K562 (cell line): ENCODE measurements at regions not wholly inside any gene's neighbourhood (a gene's known extent, or its start where the extent isn't known, plus 50 kb on each side); places are given as distances from the start of the nearest gene placed in this dataset.
A peak's percentile ranks its signal among the peaks of the same experiment; 100 is the strongest.

Experiments
- ATAC-seq: fragments of 200-7000 bp; cut with Tn5 transposase; 3 replicates; pipeline ENCODE4 v1.9.1; 2020; ENCODE audit warnings: moderate library complexity
- BruUV-seq: library from RNA; stranded (reverse); fragments of 400-500 nt; replicated peaks from 2 replicates; lab custom pipeline; 2021; lab: Mats Ljungman, UMichigan
- CTCF ChIA-PET: fragments of 300-600 bp; formaldehyde crosslinking; extraction: SDS; loops from one replicate; lab custom pipeline; 2021; ENCODE audit warnings: low intra/inter-chr PET ratio; lab: Yijun Ruan, JAX
- POLR2A ChIA-PET: fragments of 300-600, 350-650 bp; sonication (Branson Sonifier 250); formaldehyde crosslinking; extraction: SDS; loops from one replicate; lab custom pipeline; 2021; ENCODE audit warnings: antibody characterized with exemption, inconsistent platforms; lab: Yijun Ruan, JAX
- DNase-seq, 4 experiments: peaks; one replicate each; pipeline versions ENCODE4 v3.0.0 to v3.0.0-alpha.2; 2011 to 2018; ENCODE audit warnings: low spot score in 3 of 4, mixed read lengths in 3 of 4; ENCODE audit errors: extremely low read depth in 1 of 4
- FAIRE-seq: peaks from 2 replicates; lab custom pipeline; 2011; peaks lifted over from hg19 to GRCh38; lab: Jason Lieb, UNC
- H2AFZ ChIP-seq: 2 replicates; pipeline ENCODE4 v1.6.0; 2011; ENCODE audit warnings: low read depth, low read length, control low read depth, inconsistent platforms
- H3K27ac ChIP-seq: fragments of 200-600 bp; 3 replicates; pipeline ENCODE4 v1.8.0; 2011; ENCODE audit warnings: low read depth, mild to moderate bottlenecking, control low read depth, inconsistent platforms, low read length, moderate library complexity, mixed read lengths; ENCODE audit errors: extremely low read depth
- H3K27me3 ChIP-seq, 2 experiments: fragments of 300-600 bp in 1 of 2; 2 replicates in 1 of 2; 3 replicates in 1 of 2; pipeline versions ENCODE4 v1.6.0 to v1.8.0; 2011; ENCODE audit warnings: inconsistent platforms in 2 of 2, low read length in 2 of 2, mild to moderate bottlenecking in 1 of 2, mixed read lengths in 1 of 2, moderate library complexity in 1 of 2; ENCODE audit not compliant: control insufficient read depth in 2 of 2, insufficient read depth in 2 of 2
- H3K36me3 ChIP-seq: fragments of 300-600 bp; 3 replicates; pipeline ENCODE4 v1.8.0; 2011; ENCODE audit warnings: mild to moderate bottlenecking, low read length, inconsistent platforms; ENCODE audit not compliant: control insufficient read depth, insufficient read depth
- H3K4me1 ChIP-seq, 2 experiments: fragments of 200-600 bp in 1 of 2; replicated peaks in 1 of 2; 2 replicates in 1 of 2; 3 replicates in 1 of 2; pipeline versions ENCODE4 v1.5.1 to v1.8.0; 2011; ENCODE audit warnings: inconsistent platforms in 2 of 2, low read length in 2 of 2, mild to moderate bottlenecking in 1 of 2, mixed read lengths in 1 of 2, moderate library complexity in 1 of 2; ENCODE audit not compliant: control insufficient read depth in 2 of 2, insufficient read depth in 2 of 2
- H3K4me2 ChIP-seq: 2 replicates; pipeline ENCODE4 v1.6.1; 2011; ENCODE audit warnings: low read length, control low read depth, inconsistent platforms, mixed read lengths; ENCODE audit not compliant: insufficient read depth
- H3K4me3 ChIP-seq: fragments of 200-600 bp; sonication (generic), shearing (Covaris generic); 2 replicates; pipeline ENCODE4 v1.5.1; 2016; ENCODE audit warnings: control low read depth, inconsistent platforms
- H3K79me2 ChIP-seq: fragments of 200-600 bp; 3 replicates; pipeline ENCODE4 v1.8.0; 2011; ENCODE audit warnings: low read length, inconsistent platforms; ENCODE audit not compliant: control insufficient read depth, insufficient read depth
- H3K9ac ChIP-seq, 2 experiments: 2 replicates each; pipeline versions ENCODE4 v1.6.0 to v1.6.1; 2011; ENCODE audit warnings: low read depth in 2 of 2, low read length in 2 of 2, control low read depth in 1 of 2, inconsistent platforms in 1 of 2, mild to moderate bottlenecking in 1 of 2, mixed read lengths in 1 of 2; ENCODE audit not compliant: insufficient read depth in 1 of 2
- H3K9me1 ChIP-seq: one replicate; pipeline ENCODE4 v1.6.0; 2011; ENCODE audit warnings: inconsistent platforms, mild to moderate bottlenecking, low read length, moderate library complexity; ENCODE audit not compliant: control insufficient read depth, insufficient read depth
- H3K9me3 ChIP-seq: replicated peaks from 2 replicates; pipeline ENCODE4 v1.5.1; 2011; ENCODE audit warnings: low read depth, low read length, inconsistent platforms; ENCODE audit not compliant: control insufficient read depth, insufficient read depth
- H4K20me1 ChIP-seq: replicated peaks from 2 replicates; pipeline ENCODE4 v1.6.1; 2011; ENCODE audit warnings: low read length, inconsistent platforms, mixed read lengths; ENCODE audit not compliant: control insufficient read depth, insufficient read depth
- FOSL1 ChIP-seq: fragments of 200-800 bp; sonication (Bioruptor generic); conservative IDR thresholded peaks from 2 replicates; pipeline ENCODE4 v1.6.1; 2016; ENCODE audit warnings: missing genetic modification characterization, missing compliant biosample characterization
- GATA2 ChIP-seq: sonication (generic); formaldehyde crosslinking; IDR thresholded peaks from 2 replicates; pipeline ENCODE4 v1.4.0; 2020; ENCODE audit warnings: mild to moderate bottlenecking, missing genetic modification reagents
- KDM1A ChIP-seq, 2 experiments: fragments of 450-650 bp; IDR thresholded peaks; 2 replicates each; pipeline ENCODE4 v1.6.1; 2016; ENCODE audit warnings: mild to moderate bottlenecking in 2 of 2
- NR2C2 ChIP-seq, 2 experiments: fragments of 200-800 bp in 1 of 2; sonication (Bioruptor generic) in 1 of 2; sonication (generic) in 1 of 2; formaldehyde crosslinking in 1 of 2; IDR thresholded peaks; 2 replicates each; pipeline versions ENCODE4 v1.6.1 to v1.8.0; 2016 to 2022; ENCODE audit warnings: mild to moderate bottlenecking in 1 of 2, missing compliant biosample characterization in 1 of 2, missing genetic modification characterization in 1 of 2, missing genetic modification reagents in 1 of 2
- TSC22D4 ChIP-seq: fragments of 450-650 bp; IDR thresholded peaks from 2 replicates; pipeline ENCODE4 v1.6.1; 2016; ENCODE audit warnings: missing genetic modification characterization, missing biosample characterization, control low read depth
- WGBS: fragments of 100-300 bp; shearing (Covaris generic); methylation state at CpG from one replicate; pipeline ENCODE4 v1.1.6; 2016; ENCODE audit warnings: low coverage, mixed read lengths; ENCODE audit not compliant: insufficient coverage; ENCODE audit errors: missing lambda C conversion rate; 5-methylcytosine and 5-hydroxymethylcytosine counted together
- in situ Hi-C: fragments of 300-500 bp; cut with MboI; formaldehyde crosslinking; loops from 4 replicates; pipeline ENCODE4 v1.15.0; 2018; ENCODE audit warnings: inconsistent platforms, mixed read lengths
- intact Hi-C: fragments of 100-400 bp; cut with micrococcal nuclease; formaldehyde crosslinking; loops from 2 replicates; pipeline ENCODE4 v1.14.2; 2022
- TF ChIP-seq, protein P1 (sequence below): IDR thresholded peaks from 2 replicates; pipeline ENCODE4 v1.6.1; 2014; ENCODE audit warnings: antibody characterized with exemption

DNA sequence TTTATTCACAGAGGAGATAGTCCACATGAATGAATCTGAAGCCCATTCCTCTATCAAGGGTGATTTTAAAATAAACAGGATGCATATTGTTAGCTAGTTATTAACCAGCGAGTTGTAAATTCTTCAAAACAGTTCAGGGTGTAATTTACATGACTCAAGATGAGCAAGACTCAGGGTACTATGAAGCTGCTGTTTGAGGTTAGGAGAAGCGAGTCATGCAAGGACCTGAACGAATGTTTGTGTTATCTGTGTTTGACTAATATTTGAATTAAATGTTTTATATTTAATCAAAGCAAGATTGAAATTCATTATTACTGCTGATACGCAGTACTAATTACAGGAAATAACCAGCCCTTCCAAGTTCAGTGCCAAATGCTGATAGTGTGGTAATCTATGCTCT lies 191.1 kb downstream of the SAMD5 start:
- no peak for DNase-seq
- Histone ChIP-seq H3K9ac (no peak overlapping the region), H3K4me1 (0 out of 5 replicates have a peak, but pooled peaks cover 0 to 8% of the 10 kb centered on the region in 2 experiments), H3K4me3 (no peak overlapping the region), H2AFZ (no peak overlapping the region), H4K20me1 (no peaks in the 10 kb centered on the region), H3K9me1 (no peaks in the 10 kb centered on the region), H3K27me3 (no peaks in the 10 kb centered on the region), H3K9me3 (no peaks in the 10 kb centered on the region), H3K4me2 (no peak overlapping the region), H3K36me3 (no peaks in the 10 kb centered on the region), H3K27ac (no peak overlapping the region), H3K79me2 (no peaks in the 10 kb centered on the region)
- no TSS peak for BruUV-seq
- ChIA-PET CTCF (no interaction called here), POLR2A (interaction anchor here (2.0 kb wide), 1 partner anchor 9 kb away, joined by 9 read pairs; no protein-coding TSS in a partner anchor)
- ATAC-seq, result no peak
- 50% methylated on average over 4 of the region's 4 CpGs for WGBS
- FAIRE-seq, result no peak
- intact Hi-C loops (no loop called here), in situ Hi-C loops (no loop called here)
- TF ChIP-seq TSC22D4 (tag), result no peak
- TF ChIP-seq KDM1A (IDR thresholded peaks at IDR 0.05), result no peak
- no peak for TF ChIP-seq GATA2 (CRISPR knock-in tag)
- TF ChIP-seq, protein P1, sequence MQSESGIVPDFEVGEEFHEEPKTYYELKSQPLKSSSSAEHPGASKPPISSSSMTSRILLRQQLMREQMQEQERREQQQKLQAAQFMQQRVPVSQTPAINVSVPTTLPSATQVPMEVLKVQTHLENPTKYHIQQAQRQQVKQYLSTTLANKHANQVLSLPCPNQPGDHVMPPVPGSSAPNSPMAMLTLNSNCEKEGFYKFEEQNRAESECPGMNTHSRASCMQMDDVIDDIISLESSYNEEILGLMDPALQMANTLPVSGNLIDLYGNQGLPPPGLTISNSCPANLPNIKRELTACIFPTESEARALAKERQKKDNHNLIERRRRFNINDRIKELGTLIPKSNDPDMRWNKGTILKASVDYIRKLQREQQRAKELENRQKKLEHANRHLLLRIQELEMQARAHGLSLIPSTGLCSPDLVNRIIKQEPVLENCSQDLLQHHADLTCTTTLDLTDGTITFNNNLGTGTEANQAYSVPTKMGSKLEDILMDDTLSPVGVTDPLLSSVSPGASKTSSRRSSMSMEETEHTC, result no peak
- 0 out of 2 replicates have a peak, but pooled peaks have one; percentile 52 for TF ChIP-seq FOSL1 (tag)
- TF ChIP-seq NR2C2 (CRISPR knock-in tag; IDR thresholded peaks at IDR 0.05), result no peak
- no peak for TF ChIP-seq NR2C2 (tag; IDR thresholded peaks at IDR 0.05)
